ENCODE measurements at regions not wholly inside any gene's neighbourhood (a gene's known extent, or its start where the extent isn't known, plus 50 kb on each side); places are given as distances from the start of the nearest gene placed in this dataset.

- no peak overlapping the region for H3K27ac ChIP-seq
- H3K36me3 ChIP-seq = no peaks in the 10 kb centered on the region
- no peaks in the 10 kb centered on the region for H3K9me3 ChIP-seq (ENCODE audit: severe bottlenecking)
- no peak for DNase-seq
- TF ChIP-seq, protein P1, sequence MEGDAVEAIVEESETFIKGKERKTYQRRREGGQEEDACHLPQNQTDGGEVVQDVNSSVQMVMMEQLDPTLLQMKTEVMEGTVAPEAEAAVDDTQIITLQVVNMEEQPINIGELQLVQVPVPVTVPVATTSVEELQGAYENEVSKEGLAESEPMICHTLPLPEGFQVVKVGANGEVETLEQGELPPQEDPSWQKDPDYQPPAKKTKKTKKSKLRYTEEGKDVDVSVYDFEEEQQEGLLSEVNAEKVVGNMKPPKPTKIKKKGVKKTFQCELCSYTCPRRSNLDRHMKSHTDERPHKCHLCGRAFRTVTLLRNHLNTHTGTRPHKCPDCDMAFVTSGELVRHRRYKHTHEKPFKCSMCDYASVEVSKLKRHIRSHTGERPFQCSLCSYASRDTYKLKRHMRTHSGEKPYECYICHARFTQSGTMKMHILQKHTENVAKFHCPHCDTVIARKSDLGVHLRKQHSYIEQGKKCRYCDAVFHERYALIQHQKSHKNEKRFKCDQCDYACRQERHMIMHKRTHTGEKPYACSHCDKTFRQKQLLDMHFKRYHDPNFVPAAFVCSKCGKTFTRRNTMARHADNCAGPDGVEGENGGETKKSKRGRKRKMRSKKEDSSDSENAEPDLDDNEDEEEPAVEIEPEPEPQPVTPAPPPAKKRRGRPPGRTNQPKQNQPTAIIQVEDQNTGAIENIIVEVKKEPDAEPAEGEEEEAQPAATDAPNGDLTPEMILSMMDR (IDR thresholded peaks at IDR 0.05; ENCODE audit: low read depth, low read length) = no peak
- H3K4me3 ChIP-seq (ENCODE audit: low read depth, low read length) = no peak overlapping the region
- no peaks in the 10 kb centered on the region for H3K27me3 ChIP-seq (ENCODE audit: insufficient read depth, low read depth, severe bottlenecking)
Measured at GRCh38 chr1:4267381-4268261, 367.5 kb upstream of the C1orf174 start.

GRCh38 chr1:4268262-4268888 is 368.3 kb upstream of the C1orf174 start:
- Histone ChIP-seq H3K27ac (no peak overlapping the region), H3K4me3 (ENCODE audit: low read depth, low read length) (no peak overlapping the region), H3K27me3 (ENCODE audit: insufficient read depth, low read depth, severe bottlenecking) (no peaks in the 10 kb centered on the region), H3K9me3 (ENCODE audit: severe bottlenecking) (no peaks in the 10 kb centered on the region), H3K36me3 (no peaks in the 10 kb centered on the region)
- TF ChIP-seq, protein P1 (IDR thresholded peaks at IDR 0.05; ENCODE audit: low read depth, low read length) = no peak
- DNase-seq = no peak

DNA sequence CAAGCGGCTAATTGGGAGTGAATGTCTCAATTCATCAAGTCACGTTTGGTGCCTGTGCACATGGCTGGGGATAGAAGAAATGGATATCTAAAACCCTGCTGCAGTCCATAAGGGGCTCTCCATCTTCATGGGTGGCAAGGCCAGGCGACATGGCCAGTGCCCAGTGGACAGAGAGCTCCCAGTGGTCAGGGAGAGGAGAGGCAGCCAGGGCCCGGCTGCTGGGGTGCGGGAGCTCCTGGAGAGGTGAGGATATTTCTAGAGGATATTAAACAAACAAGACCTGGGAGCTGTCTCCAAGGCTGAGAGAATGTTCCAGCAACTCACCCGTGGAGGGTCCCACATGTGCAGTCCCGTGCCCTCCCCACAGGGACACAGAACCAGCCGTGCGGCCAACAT is 368.8 kb upstream of the C1orf174 start:
- H3K36me3 ChIP-seq = no peaks in the 10 kb centered on the region
- TF ChIP-seq, protein P1 (IDR thresholded peaks at IDR 0.05; ENCODE audit: low read depth, low read length) = no peak
- no peaks in the 10 kb centered on the region for H3K9me3 ChIP-seq (ENCODE audit: severe bottlenecking)
- no peaks in the 10 kb centered on the region for H3K27me3 ChIP-seq (ENCODE audit: insufficient read depth, low read depth, severe bottlenecking)
- H3K4me3 ChIP-seq (ENCODE audit: low read depth, low read length) = no peak overlapping the region
- no peak for DNase-seq
- no peak overlapping the region for H3K27ac ChIP-seq

GRCh38 chr1:4269330-4269729 is 369.3 kb upstream of the C1orf174 start:
- Histone ChIP-seq H3K9me3 (ENCODE audit: severe bottlenecking) (no peaks in the 10 kb centered on the region), H3K4me3 (ENCODE audit: low read depth, low read length) (no peak overlapping the region), H3K27me3 (ENCODE audit: insufficient read depth, low read depth, severe bottlenecking) (no peaks in the 10 kb centered on the region), H3K27ac (no peak overlapping the region), H3K36me3 (no peaks in the 10 kb centered on the region)
- TF ChIP-seq, protein P1 (IDR thresholded peaks at IDR 0.05; ENCODE audit: low read depth, low read length) = no peak
- no peak for DNase-seq

DNA sequence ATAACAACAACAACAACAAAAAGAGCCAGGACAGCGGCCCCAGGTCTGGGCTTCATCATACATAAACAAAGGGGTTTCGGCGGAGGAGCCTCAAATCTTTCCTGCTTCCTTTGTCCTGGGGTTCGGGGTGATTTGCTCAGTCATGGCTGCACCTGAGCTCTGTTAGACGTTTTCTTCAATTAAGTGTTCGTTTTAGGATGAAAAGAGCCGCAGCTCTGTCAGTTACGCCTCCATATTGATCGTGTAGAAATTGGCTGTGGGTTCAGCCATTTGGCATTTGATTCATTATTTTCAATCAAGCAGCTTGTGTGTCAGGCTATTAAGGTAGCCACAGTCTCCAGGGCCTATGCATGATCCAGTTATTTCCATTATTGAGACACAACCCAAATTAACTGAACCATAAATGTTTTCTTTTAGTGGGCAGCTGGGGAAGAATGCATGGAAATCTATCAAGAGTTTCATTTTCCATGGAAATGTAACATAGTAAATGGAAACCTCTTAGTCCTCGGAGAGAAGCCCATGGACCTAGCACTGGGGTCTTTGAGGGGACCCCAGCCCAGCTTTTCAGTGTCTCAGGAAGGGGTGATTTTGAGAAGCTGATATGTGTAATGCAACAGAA is 370.0 kb upstream of the C1orf174 start:
- Histone ChIP-seq H3K4me3 (ENCODE audit: low read depth, low read length) (no peak overlapping the region), H3K27me3 (ENCODE audit: insufficient read depth, low read depth, severe bottlenecking) (no peaks in the 10 kb centered on the region), H3K9me3 (ENCODE audit: severe bottlenecking) (peaks cover 2% of the 10 kb centered on the region), H3K27ac (no peak overlapping the region), H3K36me3 (no peaks in the 10 kb centered on the region)
- TF ChIP-seq, protein P1 (IDR thresholded peaks at IDR 0.05; ENCODE audit: low read depth, low read length) = no peak
- DNase-seq = no peak
